ENCODE measurements at regions not wholly inside any gene's neighbourhood (a gene's known extent, or its start where the extent isn't known, plus 50 kb on each side); places are given as distances from the start of the nearest gene placed in this dataset.

DNA sequence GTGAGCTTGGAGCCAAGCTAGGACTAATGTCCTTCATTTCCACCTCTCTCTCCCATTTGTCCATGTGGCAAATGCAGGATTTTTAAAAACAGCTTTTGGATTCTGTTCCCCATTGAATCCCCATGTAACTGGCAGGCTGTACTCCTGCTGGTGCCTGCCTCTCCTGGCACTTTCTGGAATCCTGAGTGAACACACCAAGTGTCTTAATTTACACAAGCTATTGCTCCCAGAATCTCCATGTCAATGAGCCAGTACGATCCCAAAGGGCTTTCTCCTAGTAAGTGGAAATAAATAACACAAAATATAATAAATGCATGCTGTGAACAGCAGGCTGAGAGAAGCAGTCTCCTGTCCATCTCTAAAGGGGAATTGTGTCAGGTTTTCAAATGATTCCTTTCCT lies 88.4 kb upstream of the WWC1 start:
- FAIRE-seq = no peak
- no peak for DNase-seq (ENCODE audit: low spot score)
- H3K4me3 ChIP-seq (replicated peaks in 1 of 3; ENCODE audit: insufficient read depth in 1 of 3, low read depth in 2 of 3, low read length in 3 of 3) = no peak overlapping the region
- intact Hi-C loops (cut with micrococcal nuclease; ENCODE audit: unreplicated experiment) (no loop called here), in situ Hi-C loops (cut with HindIII; ENCODE audit: extremely low pct_ligation_motif_present, low pct_unique_long_range_greater_than_20kb) (no loop called here)
- ATAC-seq = no peak
- H3K9me3 ChIP-seq (ENCODE audit: low read length) = no peaks in the 10 kb centered on the region
- H4K20me1 ChIP-seq (ENCODE audit: insufficient read depth, low read length) = no peaks in the 10 kb centered on the region
- no peaks in the 10 kb centered on the region for H3K36me3 ChIP-seq (replicated peaks in 1 of 2; ENCODE audit: control insufficient read depth in 1 of 2, insufficient read depth in 2 of 2, low read length in 2 of 2)
- H3K27me3 ChIP-seq (ENCODE audit: control insufficient read depth in 1 of 2, insufficient read depth in 2 of 2, low read length in 2 of 2) = peaks cover 3 to 17% of the 10 kb centered on the region in 2 experiments; a peak in 3 of 5 replicates
- H2AFZ ChIP-seq (ENCODE audit: low read length) = no peak overlapping the region
- H3K27ac ChIP-seq (ENCODE audit: extremely low read length, insufficient read depth, low read length) = no peak overlapping the region
- BruUV-seq (replicated peaks) = no TSS peak
- no peaks in the 10 kb centered on the region for H3K4me1 ChIP-seq (ENCODE audit: insufficient read depth, low read length)
- no peak overlapping the region for H3K4me2 ChIP-seq (ENCODE audit: low read depth, low read length)
- WGBS (ENCODE audit: low lambda C conversion rate) = 0% methylated on average over 1 of the region's 1 CpG
- TF ChIP-seq, protein P1, sequence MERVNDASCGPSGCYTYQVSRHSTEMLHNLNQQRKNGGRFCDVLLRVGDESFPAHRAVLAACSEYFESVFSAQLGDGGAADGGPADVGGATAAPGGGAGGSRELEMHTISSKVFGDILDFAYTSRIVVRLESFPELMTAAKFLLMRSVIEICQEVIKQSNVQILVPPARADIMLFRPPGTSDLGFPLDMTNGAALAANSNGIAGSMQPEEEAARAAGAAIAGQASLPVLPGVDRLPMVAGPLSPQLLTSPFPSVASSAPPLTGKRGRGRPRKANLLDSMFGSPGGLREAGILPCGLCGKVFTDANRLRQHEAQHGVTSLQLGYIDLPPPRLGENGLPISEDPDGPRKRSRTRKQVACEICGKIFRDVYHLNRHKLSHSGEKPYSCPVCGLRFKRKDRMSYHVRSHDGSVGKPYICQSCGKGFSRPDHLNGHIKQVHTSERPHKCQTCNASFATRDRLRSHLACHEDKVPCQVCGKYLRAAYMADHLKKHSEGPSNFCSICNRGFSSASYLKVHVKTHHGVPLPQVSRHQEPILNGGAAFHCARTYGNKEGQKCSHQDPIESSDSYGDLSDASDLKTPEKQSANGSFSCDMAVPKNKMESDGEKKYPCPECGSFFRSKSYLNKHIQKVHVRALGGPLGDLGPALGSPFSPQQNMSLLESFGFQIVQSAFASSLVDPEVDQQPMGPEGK (CRISPR knock-in tag; IDR thresholded peaks at IDR 0.05) = no peak
- TF ChIP-seq ZNF205 (CRISPR knock-in tag; IDR thresholded peaks at IDR 0.05) (no peak), PITX1 (CRISPR knock-in tag; IDR thresholded peaks at IDR 0.05) (no peak), RAD51 (IDR thresholded peaks at IDR 0.05; ENCODE audit: borderline replicate concordance) (no peak), MEIS1 (CRISPR knock-in tag; IDR thresholded peaks at IDR 0.05; ENCODE audit: borderline replicate concordance) (no peak), TSC22D2 (CRISPR knock-in tag; IDR thresholded peaks at IDR 0.05; ENCODE audit: borderline replicate concordance) (no peak), ZNF331 (CRISPR knock-in tag; IDR thresholded peaks at IDR 0.05) (no peak), SNAPC2 (CRISPR knock-in tag; IDR thresholded peaks at IDR 0.05) (no peak), SMYD3 (CRISPR knock-in tag; IDR thresholded peaks at IDR 0.05) (no peak), KAT2B (IDR thresholded peaks at IDR 0.05; ENCODE audit: borderline replicate concordance, low read depth, low read length) (no peak)
- TF ChIP-seq, protein P2, sequence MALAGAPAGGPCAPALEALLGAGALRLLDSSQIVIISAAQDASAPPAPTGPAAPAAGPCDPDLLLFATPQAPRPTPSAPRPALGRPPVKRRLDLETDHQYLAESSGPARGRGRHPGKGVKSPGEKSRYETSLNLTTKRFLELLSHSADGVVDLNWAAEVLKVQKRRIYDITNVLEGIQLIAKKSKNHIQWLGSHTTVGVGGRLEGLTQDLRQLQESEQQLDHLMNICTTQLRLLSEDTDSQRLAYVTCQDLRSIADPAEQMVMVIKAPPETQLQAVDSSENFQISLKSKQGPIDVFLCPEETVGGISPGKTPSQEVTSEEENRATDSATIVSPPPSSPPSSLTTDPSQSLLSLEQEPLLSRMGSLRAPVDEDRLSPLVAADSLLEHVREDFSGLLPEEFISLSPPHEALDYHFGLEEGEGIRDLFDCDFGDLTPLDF (CRISPR knock-in tag; IDR thresholded peaks at IDR 0.05) = no peak
- ChIA-PET POLR2A (no interaction called here), CTCF (ENCODE audit: low intra/inter-chr PET ratio, low total read pairs) (no interaction called here)
- no peaks in the 10 kb centered on the region for H3K79me2 ChIP-seq (ENCODE audit: insufficient read depth, low read length)
- no peak overlapping the region for H3K9ac ChIP-seq (ENCODE audit: insufficient read depth, low read depth, low read length)
